ENCODE measurements at regions not wholly inside any gene's neighbourhood (a gene's known extent, or its start where the extent isn't known, plus 50 kb on each side); places are given as distances from the start of the nearest gene placed in this dataset.

- peaks cover 3% of the 10 kb centered on the region for H3K27me3 Mint-ChIP-seq
- no peak for ATAC-seq (ENCODE audit: poor library complexity)
- H3K36me3 Mint-ChIP-seq (ENCODE audit: low read depth) = no peaks in the 10 kb centered on the region
- no peak overlapping the region for H3K27ac ChIP-seq (ENCODE audit: low read depth in 1 of 2, low read length in 2 of 2)
- intact Hi-C loops (cut with DNase I, micrococcal nuclease) = no loop called here
- H3K4me1 ChIP-seq (ENCODE audit: insufficient read depth, low read length) = no peaks in the 10 kb centered on the region
- no peak overlapping the region for H3K4me3 Mint-ChIP-seq
- POLR2A ChIA-PET = no interaction called here
- peaks cover 0 to 8% of the 10 kb centered on the region in 2 experiments for H3K27me3 ChIP-seq (ENCODE audit: control insufficient read depth in 1 of 2, insufficient read depth in 2 of 2, low read length in 2 of 2)
- CTCF ChIA-PET = no interaction called here
- no peak for DNase-seq
- H3K4me3 ChIP-seq (ENCODE audit: low read length) = no peak overlapping the region
- no peaks in the 10 kb centered on the region for H3K36me3 ChIP-seq (ENCODE audit: insufficient read depth, low read length)
- H3K4me1 Mint-ChIP-seq (ENCODE audit: low read depth) = no peaks in the 10 kb centered on the region
- H3K9me3 Mint-ChIP-seq = no peaks in the 10 kb centered on the region
- no peak for TF ChIP-seq CTCF (IDR thresholded peaks at IDR 0.05)
- H3K9me3 ChIP-seq (ENCODE audit: control insufficient read depth in 1 of 2, insufficient read depth in 1 of 2, low read length in 2 of 2) = peaks cover 0 to 5% of the 10 kb centered on the region in 2 experiments
- H3K27ac Mint-ChIP-seq = no peak overlapping the region
Observed at GRCh38 chr2:200203381-200203827, 103.1 kb upstream of the SPATS2L start.

- no peak for TF ChIP-seq CTCF (IDR thresholded peaks at IDR 0.05)
- CTCF ChIA-PET = no interaction called here
- Histone ChIP-seq H3K4me1 (ENCODE audit: insufficient read depth, low read length) (no peaks in the 10 kb centered on the region), H3K9me3 (ENCODE audit: control insufficient read depth in 1 of 2, insufficient read depth in 1 of 2, low read length in 2 of 2) (no peaks in the 10 kb centered on the region), H3K36me3 (ENCODE audit: insufficient read depth, low read length) (no peaks in the 10 kb centered on the region), H3K4me3 (ENCODE audit: low read length) (no peak overlapping the region), H3K27ac (ENCODE audit: low read depth in 1 of 2, low read length in 2 of 2) (no peak overlapping the region), H3K27me3 (ENCODE audit: control insufficient read depth in 1 of 2, insufficient read depth in 2 of 2, low read length in 2 of 2) (peaks cover 2 to 7% of the 10 kb centered on the region in 2 experiments)
- ATAC-seq (ENCODE audit: poor library complexity) (no peak), DNase-seq (no peak)
- POLR2A ChIA-PET = no interaction called here
- Mint-ChIP-seq H3K36me3 (ENCODE audit: low read depth) (no peaks in the 10 kb centered on the region), H3K4me1 (ENCODE audit: low read depth) (no peaks in the 10 kb centered on the region), H3K4me3 (no peak overlapping the region), H3K27me3 (peaks cover 20% of the 10 kb centered on the region), H3K9me3 (no peaks in the 10 kb centered on the region), H3K27ac (no peak overlapping the region)
- intact Hi-C loops (cut with DNase I, micrococcal nuclease) = no loop called here
Observed at GRCh38 chr2:200208041-200208440, 98.5 kb upstream of the SPATS2L start.

GRCh38 chr2:200209030-200209429 is 97.5 kb upstream of the SPATS2L start:
- intact Hi-C loops (cut with DNase I, micrococcal nuclease) = no loop called here
- H3K9me3 ChIP-seq (ENCODE audit: control insufficient read depth in 1 of 2, insufficient read depth in 1 of 2, low read length in 2 of 2) = no peaks in the 10 kb centered on the region
- peaks cover 2 to 7% of the 10 kb centered on the region in 2 experiments for H3K27me3 ChIP-seq (ENCODE audit: control insufficient read depth in 1 of 2, insufficient read depth in 2 of 2, low read length in 2 of 2)
- Mint-ChIP-seq H3K36me3 (ENCODE audit: low read depth) (no peaks in the 10 kb centered on the region), H3K27ac (no peak overlapping the region), H3K9me3 (no peaks in the 10 kb centered on the region), H3K4me1 (ENCODE audit: low read depth) (no peaks in the 10 kb centered on the region), H3K4me3 (no peak overlapping the region), H3K27me3 (peaks cover 25% of the 10 kb centered on the region)
- no peaks in the 10 kb centered on the region for H3K36me3 ChIP-seq (ENCODE audit: insufficient read depth, low read length)
- no peak for DNase-seq
- no peak for TF ChIP-seq CTCF (IDR thresholded peaks at IDR 0.05)
- ChIA-PET CTCF (no interaction called here), POLR2A (no interaction called here)
- no peak overlapping the region for H3K4me3 ChIP-seq (ENCODE audit: low read length)
- H3K27ac ChIP-seq (ENCODE audit: low read depth in 1 of 2, low read length in 2 of 2) = no peak overlapping the region
- H3K4me1 ChIP-seq (ENCODE audit: insufficient read depth, low read length) = no peaks in the 10 kb centered on the region
- no peak for ATAC-seq (ENCODE audit: poor library complexity)

All from CD4-positive, alpha-beta T cell (primary cell).